PFSK-1 (cell line): ENCODE measurements at regions not wholly inside any gene's neighbourhood (a gene's known extent, or its start where the extent isn't known, plus 50 kb on each side); places are given as distances from the start of the nearest gene placed in this dataset.

Experiments used
- POLR2AphosphoS5 ChIP-seq: IDR thresholded peaks from 2 replicates; pipeline ENCODE4 v1.6.1; 2012; ENCODE audit warnings: low read depth, mild to moderate bottlenecking, control low read depth, low read length, moderate library complexity
- REST ChIP-seq, 2 experiments: IDR thresholded peaks; 2 replicates each; pipeline versions ENCODE4 v1.6.1 to v1.8.0; 2011 to 2012; ENCODE audit warnings: low read depth in 2 of 2, low read length in 2 of 2, control low read depth in 1 of 2, inconsistent platforms in 1 of 2, mild to moderate bottlenecking in 1 of 2, moderate library complexity in 1 of 2; ENCODE audit not compliant: insufficient read depth in 1 of 2
- SIN3A ChIP-seq: IDR thresholded peaks from 2 replicates; pipeline ENCODE4 v1.6.1; 2012; ENCODE audit warnings: mild to moderate bottlenecking, low read length, moderate library complexity, borderline replicate concordance; ENCODE audit not compliant: insufficient read depth

GRCh38 chr5:167351316-167351715 is 940.1 kb upstream of the WWC1 start:
- TF ChIP-seq POLR2AphosphoS5 = no peak
- TF ChIP-seq SIN3A = no peak
- TF ChIP-seq REST (IDR thresholded peaks at IDR 0.05; ENCODE audit: insufficient read depth in 1 of 2, low read depth in 2 of 2, low read length in 2 of 2) = no peak
